ENCODE measurements at regions not wholly inside any gene's neighbourhood (a gene's known extent, or its start where the extent isn't known, plus 50 kb on each side); places are given as distances from the start of the nearest gene placed in this dataset.
A peak's percentile ranks its signal among the peaks of the same experiment; 100 is the strongest.

- WGBS, 10 experiments, result 4 to 100% (median 63%) methylated on average over 1 to 6 of the region's 6 CpGs; no CpG with 5 or more reads in 4 of the 10 experiments
- no peak overlapping the region for H3K4me3 ChIP-seq
- ATAC-seq (replicated peaks in 6 of 8), result no peak
These were observed 68.3 kb upstream of the SPANXB1 start for GRCh38 chrX:140933874-140934655.

GRCh38 chrX:140943513-140943912, 58.9 kb upstream of the SPANXB1 start:
- Histone ChIP-seq H3K4me1 (replicated peaks in 1 of 2) (no peaks in the 10 kb centered on the region), H3K4me3 (no peak overlapping the region), H3K27ac (no peak overlapping the region)
- ATAC-seq (replicated peaks in 6 of 8), result no peak
- in situ Hi-C loops (cut with MboI; ENCODE audit: low pct_unique_long_range_greater_than_20kb in 2 of 9, low sequenced_read_pairs in 9 of 9, unreplicated experiment in 9 of 9), result no loop called here
- WGBS, 10 experiments, result 0 to 100% (median 29%) methylated on average over 1 to 2 of the region's 2 CpGs; no CpG with 5 or more reads in 4 of the 10 experiments

More at GRCh38 chrX:140933874-140934655, 68.3 kb upstream of the SPANXB1 start:
- in situ Hi-C loops (cut with MboI; ENCODE audit: low pct_unique_long_range_greater_than_20kb in 2 of 9, low sequenced_read_pairs in 9 of 9, unreplicated experiment in 9 of 9), result no loop called here
- no peak overlapping the region for H3K27ac ChIP-seq
- H3K4me1 ChIP-seq (replicated peaks in 1 of 2), result no peaks in the 10 kb centered on the region

- H3K4me3 ChIP-seq, result no peak overlapping the region
- H3K27ac ChIP-seq, result no peak overlapping the region
- ATAC-seq (replicated peaks in 6 of 8), result no peak
- in situ Hi-C loops (cut with MboI; ENCODE audit: low pct_unique_long_range_greater_than_20kb in 2 of 9, low sequenced_read_pairs in 9 of 9, unreplicated experiment in 9 of 9), result no loop called here
- 0 to 71% (median 22%) methylated on average over 1 to 3 of the region's 3 CpGs; no CpG with 5 or more reads in 6 of the 10 experiments for WGBS, 10 experiments
- H3K4me1 ChIP-seq (replicated peaks in 1 of 2), result no peaks in the 10 kb centered on the region
These were observed 57.7 kb upstream of the SPANXB1 start for GRCh38 chrX:140944710-140945109.

GRCh38 chrX:140948827-140949226, 53.6 kb upstream of the SPANXB1 start:
- Histone ChIP-seq H3K27ac (no peak overlapping the region), H3K4me1 (replicated peaks in 1 of 2) (no peaks in the 10 kb centered on the region), H3K4me3 (no peak overlapping the region)
- ATAC-seq (replicated peaks in 6 of 8), result peak in 1 of 8 experiments; percentile 16
- 27 to 100% (median 75%) methylated on average over 1 to 4 of the region's 5 CpGs; no CpG with 5 or more reads in 1 of the 10 experiments for WGBS, 10 experiments
- in situ Hi-C loops (cut with MboI; ENCODE audit: low pct_unique_long_range_greater_than_20kb in 2 of 9, low sequenced_read_pairs in 9 of 9, unreplicated experiment in 9 of 9), result no loop called here

- H3K4me3 ChIP-seq, result no peak overlapping the region
- H3K4me1 ChIP-seq (replicated peaks in 1 of 2), result no peaks in the 10 kb centered on the region
- in situ Hi-C loops (cut with MboI; ENCODE audit: low pct_unique_long_range_greater_than_20kb in 2 of 9, low sequenced_read_pairs in 9 of 9, unreplicated experiment in 9 of 9), result no loop called here
- WGBS, 10 experiments, result 9 to 80% (median 38%) methylated on average over 1 to 4 of the region's 5 CpGs; no CpG with 5 or more reads in 6 of the 10 experiments
- ATAC-seq (replicated peaks in 6 of 8), result peak in 5 of 8 experiments; percentile 46 to 73 (median 67)
- H3K27ac ChIP-seq, result no peak overlapping the region
These were observed 53.2 kb upstream of the SPANXB1 start for GRCh38 chrX:140949233-140949632.
